ENCODE measurements at regions not wholly inside any gene's neighbourhood (a gene's known extent, or its start where the extent isn't known, plus 50 kb on each side); places are given as distances from the start of the nearest gene placed in this dataset.

DNA sequence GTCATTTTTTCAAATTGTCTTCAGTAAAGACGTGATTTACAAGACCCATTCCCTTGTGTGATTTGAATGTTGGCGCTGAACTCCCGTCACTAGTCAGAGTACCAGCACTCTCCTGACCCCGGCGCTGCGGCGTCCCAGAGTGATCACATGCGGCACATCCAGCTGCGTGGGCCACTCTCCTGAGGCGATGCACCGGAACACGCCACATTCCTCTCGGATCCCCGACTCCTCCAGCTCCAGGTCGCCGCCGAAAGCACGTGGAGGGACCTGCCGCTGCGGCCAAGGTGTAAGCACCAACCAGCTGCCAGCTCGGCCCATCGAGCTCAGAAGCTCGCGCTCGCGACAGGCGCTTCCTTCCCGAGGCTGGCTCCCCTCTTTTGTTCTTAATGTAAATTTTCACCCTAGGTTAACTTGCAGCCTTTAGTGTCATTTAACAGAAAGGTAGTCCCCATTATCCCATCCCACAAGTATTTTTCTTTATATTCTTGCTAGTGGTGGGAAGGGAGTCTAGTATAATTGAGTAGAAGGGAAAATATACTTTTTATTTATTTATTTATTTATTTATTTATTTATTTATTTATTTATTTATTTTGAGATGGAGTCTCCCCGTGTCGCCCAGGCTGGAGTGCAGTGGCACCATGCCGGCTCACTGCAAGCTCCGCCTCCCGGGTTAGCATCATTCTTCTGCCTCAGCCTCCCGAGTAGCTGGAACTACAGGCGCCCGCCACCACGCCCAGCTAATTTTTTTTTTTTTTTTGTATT, 61.7 kb upstream of the VGLL3 start:
- no peak for TF ChIP-seq POLR2A (IDR thresholded peaks at IDR 0.05)
- TF ChIP-seq, protein P1, sequence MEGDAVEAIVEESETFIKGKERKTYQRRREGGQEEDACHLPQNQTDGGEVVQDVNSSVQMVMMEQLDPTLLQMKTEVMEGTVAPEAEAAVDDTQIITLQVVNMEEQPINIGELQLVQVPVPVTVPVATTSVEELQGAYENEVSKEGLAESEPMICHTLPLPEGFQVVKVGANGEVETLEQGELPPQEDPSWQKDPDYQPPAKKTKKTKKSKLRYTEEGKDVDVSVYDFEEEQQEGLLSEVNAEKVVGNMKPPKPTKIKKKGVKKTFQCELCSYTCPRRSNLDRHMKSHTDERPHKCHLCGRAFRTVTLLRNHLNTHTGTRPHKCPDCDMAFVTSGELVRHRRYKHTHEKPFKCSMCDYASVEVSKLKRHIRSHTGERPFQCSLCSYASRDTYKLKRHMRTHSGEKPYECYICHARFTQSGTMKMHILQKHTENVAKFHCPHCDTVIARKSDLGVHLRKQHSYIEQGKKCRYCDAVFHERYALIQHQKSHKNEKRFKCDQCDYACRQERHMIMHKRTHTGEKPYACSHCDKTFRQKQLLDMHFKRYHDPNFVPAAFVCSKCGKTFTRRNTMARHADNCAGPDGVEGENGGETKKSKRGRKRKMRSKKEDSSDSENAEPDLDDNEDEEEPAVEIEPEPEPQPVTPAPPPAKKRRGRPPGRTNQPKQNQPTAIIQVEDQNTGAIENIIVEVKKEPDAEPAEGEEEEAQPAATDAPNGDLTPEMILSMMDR (IDR thresholded peaks at IDR 0.05) = no peak

Data from adrenal gland (tissue), 5 donors.